D721Med (cell line): ENCODE measurements at regions not wholly inside any gene's neighbourhood (a gene's known extent, or its start where the extent isn't known, plus 50 kb on each side); places are given as distances from the start of the nearest gene placed in this dataset.

Source experiments
- DNase-seq: peaks from one replicate; pipeline ENCODE4 v3.0.0; 2011; ENCODE audit warnings: low spot score; ENCODE audit not compliant: insufficient read length
- FAIRE-seq: peaks from 2 replicates; lab custom pipeline; 2011; peaks lifted over from hg19 to GRCh38; lab: Jason Lieb, UNC
- CTCF ChIP-seq: IDR thresholded peaks from 2 replicates; pipeline ENCODE4 v1.5.1; 2012; ENCODE audit warnings: mild to moderate bottlenecking, control low read depth; ENCODE audit not compliant: insufficient read depth; ENCODE audit errors: missing control alignments

GRCh38 chr12:114473717-114474116 is 67.8 kb upstream of the TBX5 start:
- no peak for TF ChIP-seq CTCF
- DNase-seq (no peak), FAIRE-seq (no peak)

GRCh38 chr12:114473018-114473417 is 67.1 kb upstream of the TBX5 start:
- no peak for DNase-seq
- TF ChIP-seq CTCF, result no peak
- no peak for FAIRE-seq

- no peak for TF ChIP-seq CTCF
- DNase-seq (no peak), FAIRE-seq (no peak)
These were observed 51.7 kb upstream of the TBX5 start for GRCh38 chr12:114457620-114458019.
